RWPE2 (cell line): ENCODE measurements at regions not wholly inside any gene's neighbourhood (a gene's known extent, or its start where the extent isn't known, plus 50 kb on each side); places are given as distances from the start of the nearest gene placed in this dataset.

Source experiments
- ATAC-seq: fragments of 200-7000 bp; cut with Tn5 transposase; 3 replicates; pipeline ENCODE4 v1.9.1; 2021; ENCODE audit warnings: low read depth
- DNase-seq: peaks from one replicate; pipeline ENCODE4 v3.0.0-alpha.2; 2020; ENCODE audit warnings: low spot score
- H3K27ac ChIP-seq: fragments of 450-650 bp; 2 replicates; pipeline ENCODE4 v1.5.1; 2017; ENCODE audit warnings: mild to moderate bottlenecking; ENCODE audit not compliant: poor library complexity, severe bottlenecking
- H3K27me3 ChIP-seq: fragments of 250-450 bp; sonication (Bioruptor Pico); 2 replicates; pipeline ENCODE4 v1.5.1; 2021; ENCODE audit warnings: mild to moderate bottlenecking, moderate library complexity; ENCODE audit not compliant: insufficient read depth, poor library complexity, severe bottlenecking
- H3K36me3 ChIP-seq: fragments of 250-450 bp; sonication (Bioruptor Pico); 2 replicates; pipeline ENCODE4 v1.5.1; 2020; ENCODE audit warnings: low read depth, mild to moderate bottlenecking, moderate library complexity
- H3K4me1 ChIP-seq: fragments of 250-450 bp; sonication (Bioruptor Pico); 2 replicates; pipeline ENCODE4 v1.5.1; 2021; ENCODE audit warnings: mild to moderate bottlenecking, moderate library complexity; ENCODE audit not compliant: insufficient read depth, poor library complexity, severe bottlenecking
- H3K4me3 ChIP-seq: fragments of 250-450 bp; sonication (Bioruptor Pico); 2 replicates; pipeline ENCODE4 v1.5.1; 2021; ENCODE audit warnings: mild to moderate bottlenecking, moderate library complexity; ENCODE audit not compliant: severe bottlenecking
- H3K9me3 ChIP-seq: fragments of 250-450 bp; sonication (Bioruptor Pico); 2 replicates; pipeline ENCODE4 v1.5.1; 2021; ENCODE audit warnings: mild to moderate bottlenecking, moderate library complexity; ENCODE audit not compliant: severe bottlenecking
- CTCF ChIP-seq: fragments of 450-650 bp; IDR thresholded peaks from one replicate; pipeline ENCODE4 v1.5.1; 2017; ENCODE audit warnings: mild to moderate bottlenecking, moderate library complexity; ENCODE audit not compliant: poor library complexity, severe bottlenecking

GRCh38 chr18:47606526-47606925, 323.9 kb downstream of the SMAD2 start:
- Histone ChIP-seq H3K27ac (no peak overlapping the region), H3K9me3 (no peaks in the 10 kb centered on the region), H3K36me3 (no peaks in the 10 kb centered on the region), H3K27me3 (no peaks in the 10 kb centered on the region), H3K4me3 (no peak overlapping the region), H3K4me1 (no peaks in the 10 kb centered on the region)
- DNase-seq (no peak), ATAC-seq (no peak)
- no peak for TF ChIP-seq CTCF

- TF ChIP-seq CTCF: no peak
- ATAC-seq (no peak), DNase-seq (no peak)
- Histone ChIP-seq H3K4me1 (no peaks in the 10 kb centered on the region), H3K9me3 (no peaks in the 10 kb centered on the region), H3K36me3 (no peaks in the 10 kb centered on the region), H3K4me3 (no peak overlapping the region), H3K27ac (no peak overlapping the region), H3K27me3 (no peaks in the 10 kb centered on the region)
Measured at GRCh38 chr18:47605093-47605492, 325.4 kb downstream of the SMAD2 start.

GRCh38 chr18:47604021-47604420, 326.4 kb downstream of the SMAD2 start:
- DNase-seq (no peak), ATAC-seq (no peak)
- Histone ChIP-seq H3K4me3 (no peak overlapping the region), H3K27ac (no peak overlapping the region), H3K27me3 (peaks cover under 1% of the 10 kb centered on the region), H3K9me3 (no peaks in the 10 kb centered on the region), H3K4me1 (no peaks in the 10 kb centered on the region), H3K36me3 (no peaks in the 10 kb centered on the region)
- no peak for TF ChIP-seq CTCF

GRCh38 chr18:47603158-47603557, 327.3 kb downstream of the SMAD2 start:
- Histone ChIP-seq H3K9me3 (no peaks in the 10 kb centered on the region), H3K4me3 (no peak overlapping the region), H3K27ac (no peak overlapping the region), H3K36me3 (no peaks in the 10 kb centered on the region), H3K27me3 (peaks cover 3% of the 10 kb centered on the region), H3K4me1 (no peaks in the 10 kb centered on the region)
- ATAC-seq (no peak), DNase-seq (no peak)
- TF ChIP-seq CTCF: no peak

GRCh38 chr18:47602273-47602897, 328.1 kb downstream of the SMAD2 start:
- no peak for TF ChIP-seq CTCF
- no peak for ATAC-seq

More at GRCh38 chr18:47602273-47602897, 328.1 kb downstream of the SMAD2 start:
- Histone ChIP-seq H3K27ac (no peak overlapping the region), H3K4me3 (no peak overlapping the region), H3K36me3 (no peaks in the 10 kb centered on the region), H3K4me1 (no peaks in the 10 kb centered on the region), H3K27me3 (peaks cover 3% of the 10 kb centered on the region), H3K9me3 (no peaks in the 10 kb centered on the region)
- no peak for DNase-seq
